Esophagus muscularis mucosa (tissue), 4 donors: ENCODE measurements at regions not wholly inside any gene's neighbourhood (a gene's known extent, or its start where the extent isn't known, plus 50 kb on each side); places are given as distances from the start of the nearest gene placed in this dataset.
"Not testable (repeated sequence)": the region's sequence is repeated elsewhere in the genome, so short reads cannot be mapped to it uniquely, and the experiment has no call there.

Experiments
- DNase-seq: peaks from one replicate; pipeline ENCODE4 v3.0.0-alpha.2; 2017; ENCODE audit errors: extremely low spot score
- H3K27ac ChIP-seq, 4 donors: fragments of 200-600 bp; sonication (generic); replicated peaks in 1 of 4; 1 replicate in 3 of 4; 2 replicates in 1 of 4; pipeline ENCODE4 v1.5.1; 2016 to 2019; ENCODE audit warnings: mild to moderate bottlenecking in 1 of 4
- H3K27me3 ChIP-seq, 4 donors: fragments of 200-600 bp; sonication (generic); one replicate each; pipeline versions ENCODE4 v1.5.1 to v1.6.0; 2016 to 2019
- H3K36me3 ChIP-seq, 4 donors: fragments of 200-600 bp; sonication (generic); one replicate each; pipeline ENCODE4 v1.5.1; 2016 to 2019
- H3K4me1 ChIP-seq, 4 donors: fragments of 200-600 bp; sonication (generic); one replicate each; pipeline ENCODE4 v1.5.1; 2016 to 2019
- H3K4me3 ChIP-seq, 4 donors: fragments of 200-600 bp; sonication (generic); 1 replicate in 2 of 4; 2 replicates in 2 of 4; pipeline ENCODE4 v1.5.1; 2016 to 2019; ENCODE audit warnings: mild to moderate bottlenecking in 4 of 4, moderate library complexity in 1 of 4
- H3K9me3 ChIP-seq, 4 donors: fragments of 200-600 bp; sonication (generic); 1 replicate in 3 of 4; 2 replicates in 1 of 4; pipeline ENCODE4 v1.5.1; 2016 to 2019
- CTCF ChIP-seq, 3 experiments: fragments of 200-600 bp in 2 of 3; fragments of 450-650 bp in 1 of 3; sonication (generic) in 2 of 3; IDR thresholded peaks; one replicate each; pipeline ENCODE4 v1.5.1; 2017 to 2019; ENCODE audit warnings: antibody characterized with exemption in 3 of 3, mild to moderate bottlenecking in 2 of 3, moderate library complexity in 1 of 3
- EP300 ChIP-seq: sonication (generic); formaldehyde crosslinking; IDR thresholded peaks from one replicate; pipeline ENCODE4 v1.6.1; 2017; ENCODE audit warnings: antibody characterized with exemption
- POLR2A ChIP-seq: fragments of 450-650 bp; IDR thresholded peaks from one replicate; pipeline ENCODE4 v1.6.1; 2017; ENCODE audit warnings: antibody characterized with exemption, moderate library complexity, mild to moderate bottlenecking, low read depth
- POLR2AphosphoS5 ChIP-seq, 2 donors: sonication (generic); formaldehyde crosslinking; IDR thresholded peaks; one replicate each; pipeline ENCODE4 v1.6.1; 2017; ENCODE audit warnings: antibody characterized with exemption in 2 of 2
- WGBS: methylation state at CpG from one replicate; pipeline ENCODE4 v1.1.5; 2018; 5-methylcytosine and 5-hydroxymethylcytosine counted together
- intact Hi-C: fragments of 100-400 bp; cut with DNase I; formaldehyde crosslinking; loops from one replicate; pipeline ENCODE4 v1.15.1; 2023

GRCh38 chr6:84836366-84836765, 72.0 kb upstream of the TBX18 start:
- no peak overlapping the region for H3K4me3 ChIP-seq
- H3K27me3 ChIP-seq: no peaks in the 10 kb centered on the region
- intact Hi-C loops: no loop called here
- no peak for DNase-seq
- no peaks in the 10 kb centered on the region for H3K4me1 ChIP-seq
- H3K36me3 ChIP-seq: no peaks in the 10 kb centered on the region
- no peak for TF ChIP-seq POLR2AphosphoS5 (IDR thresholded peaks at IDR 0.05)
- TF ChIP-seq POLR2A: no peak
- TF ChIP-seq CTCF (IDR thresholded peaks at IDR 0.05): no peak
- no peak for TF ChIP-seq EP300
- no peak overlapping the region for H3K27ac ChIP-seq
- H3K9me3 ChIP-seq: no peaks in the 10 kb centered on the region

DNA sequence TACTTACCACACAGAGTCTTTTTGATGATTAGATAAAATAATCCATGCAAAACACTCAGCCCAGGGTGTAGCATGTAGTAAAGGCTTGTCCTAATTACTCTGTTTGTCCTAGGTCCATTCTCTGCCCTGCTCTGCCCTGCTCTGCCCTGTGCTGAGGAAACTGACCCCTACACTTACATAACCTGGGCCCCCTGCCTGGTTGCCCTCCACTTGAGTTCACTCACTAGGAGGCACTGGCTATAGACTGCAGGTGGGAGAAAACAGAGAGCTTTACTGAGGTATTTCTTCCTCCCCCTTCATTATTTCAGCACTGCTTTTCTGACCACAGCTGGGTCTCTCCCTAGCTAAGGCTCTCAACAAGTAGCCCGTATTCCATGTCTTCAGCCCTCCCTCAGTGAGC, 70.9 kb upstream of the TBX18 start:
- Histone ChIP-seq H3K4me1 (no peaks in the 10 kb centered on the region), H3K27me3 (no peaks in the 10 kb centered on the region), H3K27ac (no peak overlapping the region), H3K36me3 (no peaks in the 10 kb centered on the region), H3K9me3 (no peaks in the 10 kb centered on the region), H3K4me3 (no peak overlapping the region)
- WGBS: 65% methylated on average over 1 of the region's 1 CpG
- intact Hi-C loops: no loop called here
- DNase-seq: no peak
- TF ChIP-seq POLR2A (no peak), EP300 (no peak), POLR2AphosphoS5 (IDR thresholded peaks at IDR 0.05) (no peak), CTCF (IDR thresholded peaks at IDR 0.05) (no peak)

GRCh38 chr6:84831924-84832323, 67.5 kb upstream of the TBX18 start:
- not testable (repeated sequence) for DNase-seq

GRCh38 chr6:84825461-84825860, 61.1 kb upstream of the TBX18 start:
- no peaks in the 10 kb centered on the region for H3K27me3 ChIP-seq
- no peak overlapping the region for H3K4me3 ChIP-seq
- WGBS: 74% methylated on average over 1 of the region's 1 CpG
- no peak for TF ChIP-seq POLR2A
- no peak for TF ChIP-seq EP300
- TF ChIP-seq POLR2AphosphoS5 (IDR thresholded peaks at IDR 0.05): no peak
- no peak for TF ChIP-seq CTCF (IDR thresholded peaks at IDR 0.05)
- H3K36me3 ChIP-seq: no peaks in the 10 kb centered on the region
- H3K4me1 ChIP-seq: no peaks in the 10 kb centered on the region
- intact Hi-C loops: no loop called here
- H3K27ac ChIP-seq: no peak overlapping the region
- no peaks in the 10 kb centered on the region for H3K9me3 ChIP-seq
- DNase-seq: no peak

More at GRCh38 chr6:84831924-84832323, 67.5 kb upstream of the TBX18 start:
- H3K4me3 ChIP-seq, H3K36me3 ChIP-seq, H3K27me3 ChIP-seq, intact Hi-C loops, H3K4me1 ChIP-seq, H3K9me3 ChIP-seq, H3K27ac ChIP-seq: not testable (repeated sequence)
- 80% methylated on average over 6 of the region's 6 CpGs for WGBS

GRCh38 chr6:84821314-84821713, 56.9 kb upstream of the TBX18 start:
- WGBS: 78% methylated on average over 1 of the region's 1 CpG

GRCh38 chr6:84816741-84817140, 52.3 kb upstream of the TBX18 start:
- Histone ChIP-seq H3K36me3 (no peaks in the 10 kb centered on the region), H3K4me3 (no peak overlapping the region), H3K4me1 (no peaks in the 10 kb centered on the region), H3K27ac (no peak overlapping the region), H3K9me3 (peaks cover 0 to 5% (median 2%) of the 10 kb centered on the region in 4 donors), H3K27me3 (no peaks in the 10 kb centered on the region)
- TF ChIP-seq EP300 (no peak), CTCF (IDR thresholded peaks at IDR 0.05) (no peak), POLR2AphosphoS5 (IDR thresholded peaks at IDR 0.05) (no peak), POLR2A (no peak)
- DNase-seq: no peak
- WGBS: 58% methylated on average over 3 of the region's 3 CpGs
- intact Hi-C loops: no loop called here

More at GRCh38 chr6:84821314-84821713, 56.9 kb upstream of the TBX18 start:
- H3K36me3 ChIP-seq, H3K4me1 ChIP-seq, H3K27ac ChIP-seq, H3K4me3 ChIP-seq, intact Hi-C loops, H3K9me3 ChIP-seq, DNase-seq, H3K27me3 ChIP-seq: not testable (repeated sequence)
